Mucosa of descending colon (tissue), 3 donors: ENCODE measurements at regions not wholly inside any gene's neighbourhood (a gene's known extent, or its start where the extent isn't known, plus 50 kb on each side); places are given as distances from the start of the nearest gene placed in this dataset.
"Not testable (repeated sequence)": the region's sequence is repeated elsewhere in the genome, so short reads cannot be mapped to it uniquely, and the experiment has no call there.

Experiments
- ATAC-seq: fragments of 200-7000 bp; cut with Tn5 transposase; one replicate; pipeline ENCODE4 v1.9.1; 2020; ENCODE audit warnings: mild to moderate bottlenecking, moderate library complexity
- DNase-seq, 3 donors: peaks; one replicate each; pipeline ENCODE4 v3.0.0-alpha.2; 2020
- H3K36me3 ChIP-seq: fragments of 200-600 bp; one replicate; pipeline ENCODE4 v1.8.0; 2021; ENCODE audit warnings: low read depth, mild to moderate bottlenecking
- H3K4me1 ChIP-seq: fragments of 200-600 bp; one replicate; pipeline ENCODE4 v1.8.0; 2021; ENCODE audit warnings: low read depth, mild to moderate bottlenecking
- H3K4me3 ChIP-seq: fragments of 200-600 bp; one replicate; pipeline ENCODE4 v1.8.0; 2021; ENCODE audit warnings: mild to moderate bottlenecking
- H3K9me3 ChIP-seq: fragments of 200-600 bp; one replicate; pipeline ENCODE4 v1.8.0; 2021; ENCODE audit warnings: mild to moderate bottlenecking
- intact Hi-C, 2 donors: fragments of 100-400 bp; cut with DNase I in 1 of 2; cut with micrococcal nuclease in 1 of 2; formaldehyde crosslinking; loops; one replicate each; pipeline versions ENCODE4 v1.11.0 to v1.11.1; 2022; cut with DNase I, micrococcal nuclease
- TF ChIP-seq, protein P1 (sequence below): fragments of 200-600 bp; IDR thresholded peaks from one replicate; pipeline ENCODE4 v1.8.0; 2022; ENCODE audit warnings: antibody characterized with exemption, mild to moderate bottlenecking
- donor health status: DM: no; HTN: no; CAD: no; lungs with moderate emphysema.
- donor health status: DM: no; HTN: no; CAD: no.
- donor health status: DM: no; HTN: yes; CAD: no.

DNA sequence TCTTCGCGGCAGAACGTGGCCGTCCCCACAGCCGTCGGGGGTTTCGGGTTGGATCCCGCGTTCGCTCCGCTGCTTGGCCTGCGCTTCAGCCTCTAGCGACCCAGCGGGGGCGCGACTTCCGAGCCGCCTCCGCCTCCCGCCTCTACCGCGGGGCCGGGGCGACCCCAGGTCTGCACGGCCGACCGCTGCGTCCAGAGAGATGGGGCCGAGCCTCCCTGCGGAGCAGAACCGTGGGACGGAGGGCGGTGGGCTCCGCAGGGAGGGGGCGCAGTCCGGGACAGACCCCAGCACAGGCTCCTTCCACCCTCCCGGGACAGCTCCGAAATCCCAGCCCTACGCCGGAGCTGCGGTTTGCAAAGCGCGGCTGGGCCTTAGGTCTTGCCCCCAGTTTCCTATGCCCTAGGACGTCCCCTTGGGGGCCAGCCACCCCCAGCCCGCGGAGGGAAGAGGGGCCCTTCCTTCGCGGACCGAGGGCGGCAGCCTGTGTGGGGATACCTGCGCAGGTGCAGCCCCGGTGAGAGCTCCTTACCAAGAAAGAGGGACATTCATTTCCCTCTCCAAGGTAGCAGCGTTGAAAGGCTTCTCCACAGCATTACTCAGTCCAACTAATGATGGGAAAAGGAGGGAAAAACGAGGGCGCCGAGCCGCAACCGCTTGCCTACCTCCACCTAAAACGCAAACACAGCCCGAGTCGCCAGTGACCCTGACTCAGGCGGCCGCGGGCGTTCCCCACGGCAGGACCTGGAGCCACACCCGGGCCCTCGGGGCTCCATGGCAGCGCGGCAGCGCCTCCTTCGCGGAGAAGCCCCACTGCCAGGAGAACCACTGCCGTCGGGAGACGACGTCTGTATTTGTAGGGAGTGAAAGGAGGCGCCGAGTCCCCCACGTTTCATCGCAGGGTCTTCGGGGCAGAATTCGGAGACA lies 115.7 kb downstream of the BMS1 start:
- ATAC-seq (no peak), DNase-seq (no peak)
- Histone ChIP-seq H3K9me3 (peaks cover 9% of the 10 kb centered on the region), H3K36me3 (no peaks in the 10 kb centered on the region), H3K4me3 (no peak overlapping the region), H3K4me1 (no peaks in the 10 kb centered on the region)
- intact Hi-C loops: no loop called here
- TF ChIP-seq, protein P1, sequence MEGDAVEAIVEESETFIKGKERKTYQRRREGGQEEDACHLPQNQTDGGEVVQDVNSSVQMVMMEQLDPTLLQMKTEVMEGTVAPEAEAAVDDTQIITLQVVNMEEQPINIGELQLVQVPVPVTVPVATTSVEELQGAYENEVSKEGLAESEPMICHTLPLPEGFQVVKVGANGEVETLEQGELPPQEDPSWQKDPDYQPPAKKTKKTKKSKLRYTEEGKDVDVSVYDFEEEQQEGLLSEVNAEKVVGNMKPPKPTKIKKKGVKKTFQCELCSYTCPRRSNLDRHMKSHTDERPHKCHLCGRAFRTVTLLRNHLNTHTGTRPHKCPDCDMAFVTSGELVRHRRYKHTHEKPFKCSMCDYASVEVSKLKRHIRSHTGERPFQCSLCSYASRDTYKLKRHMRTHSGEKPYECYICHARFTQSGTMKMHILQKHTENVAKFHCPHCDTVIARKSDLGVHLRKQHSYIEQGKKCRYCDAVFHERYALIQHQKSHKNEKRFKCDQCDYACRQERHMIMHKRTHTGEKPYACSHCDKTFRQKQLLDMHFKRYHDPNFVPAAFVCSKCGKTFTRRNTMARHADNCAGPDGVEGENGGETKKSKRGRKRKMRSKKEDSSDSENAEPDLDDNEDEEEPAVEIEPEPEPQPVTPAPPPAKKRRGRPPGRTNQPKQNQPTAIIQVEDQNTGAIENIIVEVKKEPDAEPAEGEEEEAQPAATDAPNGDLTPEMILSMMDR: no peak

DNA sequence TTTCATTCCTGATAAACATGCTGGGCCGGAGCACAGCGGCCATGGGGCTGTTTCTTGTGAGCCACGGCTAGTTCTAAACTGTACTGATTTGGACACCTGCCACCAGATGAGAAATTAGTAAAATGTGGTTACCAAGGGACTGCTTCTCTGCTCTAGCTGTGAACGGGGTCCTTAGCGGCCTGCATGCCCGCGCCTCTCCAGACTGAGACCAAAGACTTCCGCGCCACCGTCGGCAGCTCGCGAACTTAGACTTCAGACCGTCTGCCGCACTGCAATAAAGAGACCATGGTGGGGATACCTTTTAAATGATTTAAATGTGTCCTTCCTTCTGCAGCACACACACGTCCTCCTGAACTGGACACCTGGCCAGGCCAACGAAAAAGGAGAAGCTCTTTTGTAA lies 116.4 kb downstream of the BMS1 start:
- intact Hi-C loops: no loop called here
- Histone ChIP-seq H3K36me3 (no peaks in the 10 kb centered on the region), H3K4me3 (no peak overlapping the region), H3K9me3 (peaks cover 9% of the 10 kb centered on the region), H3K4me1 (no peaks in the 10 kb centered on the region)
- no peak for DNase-seq
- no peak for ATAC-seq
- TF ChIP-seq, protein P1: no peak

DNA sequence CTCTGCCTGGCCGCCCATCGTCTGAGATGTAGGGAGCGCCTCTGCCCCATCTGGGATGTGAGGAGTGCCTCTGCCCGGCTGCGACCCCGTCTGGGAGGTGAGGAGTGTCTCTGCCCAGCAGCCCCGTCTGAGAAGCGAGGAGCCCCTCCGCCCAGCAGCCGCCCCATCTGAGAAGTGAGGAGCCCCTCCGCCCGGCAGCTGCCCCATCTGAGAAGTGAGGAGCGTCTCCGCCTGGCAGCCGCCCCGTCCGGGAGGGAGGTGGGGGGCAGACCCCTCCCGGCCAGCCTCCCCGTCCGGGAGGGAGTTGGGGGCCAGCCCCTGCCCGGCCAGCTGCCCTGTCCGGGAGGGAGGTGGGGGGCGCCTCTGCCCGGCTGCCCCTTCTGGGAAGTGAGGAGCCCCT lies 117.8 kb downstream of the BMS1 start:
- H3K4me3 ChIP-seq, intact Hi-C loops, ATAC-seq: not testable (repeated sequence)

DNA sequence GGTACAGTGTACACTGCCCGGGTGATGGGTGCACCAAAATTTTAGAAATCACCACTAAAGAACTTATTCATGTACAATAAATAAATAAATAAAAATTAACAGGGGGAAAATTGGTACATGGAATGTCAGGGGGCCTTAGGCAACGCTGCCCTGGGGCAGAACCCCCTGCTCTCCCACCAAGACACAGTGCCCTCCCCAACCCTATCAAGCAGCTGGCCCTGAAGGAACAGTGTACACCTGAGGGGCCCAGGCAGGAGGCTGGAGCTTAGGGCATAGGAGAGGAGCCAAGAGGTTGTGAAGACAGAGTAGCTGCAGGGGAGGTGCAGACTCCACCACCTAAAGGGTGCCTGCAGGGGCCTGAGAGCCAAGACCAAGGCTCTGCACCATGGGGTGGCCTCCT lies 128.8 kb downstream of the BMS1 start:
- Histone ChIP-seq H3K4me3 (no peak overlapping the region), H3K4me1 (no peaks in the 10 kb centered on the region), H3K36me3 (no peaks in the 10 kb centered on the region), H3K9me3 (no peaks in the 10 kb centered on the region)
- TF ChIP-seq, protein P1: no peak
- DNase-seq: no peak
- intact Hi-C loops: no loop called here
- no peak for ATAC-seq

More for the DNA sequence above, 117.8 kb downstream of the BMS1 start:
- H3K9me3 ChIP-seq, H3K36me3 ChIP-seq, DNase-seq, H3K4me1 ChIP-seq: not testable (repeated sequence)

DNA sequence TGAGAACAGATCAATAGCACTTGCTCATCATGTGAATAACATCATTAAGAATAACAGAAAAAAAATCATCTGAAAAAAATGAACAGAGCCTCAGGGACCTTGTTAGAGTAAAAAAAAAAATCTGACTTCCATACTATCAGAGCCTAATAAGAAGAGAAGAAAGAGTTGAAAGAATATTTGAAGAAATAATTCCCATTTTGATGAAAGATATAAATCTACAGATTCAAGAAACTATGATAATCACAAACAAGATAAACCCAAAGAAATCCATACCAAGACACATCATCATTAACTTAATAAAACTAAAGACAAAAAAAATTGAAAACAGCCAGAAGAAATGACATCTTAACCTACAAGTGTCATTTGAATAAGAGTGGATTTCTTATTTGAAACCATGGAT lies 134.4 kb downstream of the BMS1 start:
- intact Hi-C loops: no loop called here
- ATAC-seq (no peak), DNase-seq (no peak)
- no peak overlapping the region for H3K4me3 ChIP-seq
- H3K36me3 ChIP-seq: no peaks in the 10 kb centered on the region
- TF ChIP-seq, protein P1: no peak
- no peaks in the 10 kb centered on the region for H3K4me1 ChIP-seq
- no peaks in the 10 kb centered on the region for H3K9me3 ChIP-seq

DNA sequence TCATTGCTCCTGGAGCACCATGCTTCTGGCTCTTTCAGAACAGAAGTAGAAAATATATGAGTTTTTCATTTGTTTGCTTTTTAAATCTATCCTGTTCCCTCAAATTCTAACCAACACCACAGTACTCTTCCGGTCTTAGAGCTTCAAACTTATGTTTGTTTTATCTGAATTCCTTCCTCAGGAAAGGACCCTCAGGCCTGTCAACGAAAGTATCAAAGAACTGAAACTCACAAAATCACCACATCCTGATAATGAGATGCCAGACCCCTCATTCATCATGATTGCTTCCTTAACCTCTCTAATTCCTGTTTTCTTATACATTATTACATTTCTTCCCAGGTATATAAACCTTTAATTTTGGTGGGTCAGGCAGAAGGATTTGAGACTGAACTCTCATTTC lies 135.2 kb downstream of the BMS1 start:
- Histone ChIP-seq H3K4me3 (no peak overlapping the region), H3K4me1 (no peaks in the 10 kb centered on the region), H3K36me3 (no peaks in the 10 kb centered on the region), H3K9me3 (no peaks in the 10 kb centered on the region)
- ATAC-seq: no peak
- TF ChIP-seq, protein P1: no peak
- intact Hi-C loops: no loop called here
- DNase-seq: no peak
